DOHH2 (cell line): ENCODE measurements at regions not wholly inside any gene's neighbourhood (a gene's known extent, or its start where the extent isn't known, plus 50 kb on each side); places are given as distances from the start of the nearest gene placed in this dataset.

Source experiments
- EZH2phosphoT487 ChIP-seq: fragments of 200-600 bp; sonication (generic); IDR thresholded peaks from 2 replicates; pipeline ENCODE4 v1.6.1; 2017; ENCODE audit warnings: borderline replicate concordance, mild to moderate bottlenecking, antibody characterized with exemption, low read length, moderate library complexity, mixed read lengths
- TF ChIP-seq, protein P1 (sequence below): fragments of 200-600 bp; sonication (generic); IDR thresholded peaks from one replicate; pipeline ENCODE4 v1.5.1; 2014; ENCODE audit warnings: antibody characterized with exemption, mild to moderate bottlenecking, low read depth, low read length; ENCODE audit not compliant: poor library complexity, severe bottlenecking

DNA sequence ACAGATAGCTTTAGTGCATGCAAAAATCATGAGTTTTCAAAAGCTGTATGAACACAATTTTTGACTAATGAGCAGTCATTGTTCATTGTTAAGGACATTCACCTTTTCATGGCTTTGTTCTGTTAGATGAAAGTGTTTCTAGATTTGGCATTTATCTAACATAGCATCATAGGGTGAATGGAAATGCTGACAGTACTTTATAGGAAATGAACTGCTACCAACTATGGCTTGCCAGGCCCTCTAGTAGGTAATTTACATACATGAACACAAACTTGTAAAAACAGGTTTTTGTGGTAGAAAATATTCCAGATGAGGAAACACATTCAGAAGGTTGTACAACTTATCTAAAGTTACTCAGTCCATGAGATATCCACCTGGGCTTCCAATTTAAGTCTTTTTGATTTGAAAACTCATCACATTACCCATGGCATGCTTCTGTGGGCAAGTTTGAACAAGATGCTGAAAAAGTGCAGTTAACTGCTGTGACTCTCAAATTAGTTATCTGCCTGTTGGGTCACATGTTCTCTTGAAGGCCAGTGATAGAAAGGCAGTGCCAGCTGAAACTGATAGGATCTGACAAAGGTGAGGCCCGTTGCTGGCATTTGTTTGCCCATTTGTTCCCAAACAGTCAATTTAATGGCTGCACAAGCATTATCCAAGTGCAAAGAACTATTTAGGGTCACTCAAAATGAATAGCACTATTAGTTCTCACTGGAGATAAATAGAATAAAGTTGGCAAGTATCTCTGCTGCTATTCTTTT, 399.1 kb downstream of the MAN2A1 start:
- TF ChIP-seq, protein P1, sequence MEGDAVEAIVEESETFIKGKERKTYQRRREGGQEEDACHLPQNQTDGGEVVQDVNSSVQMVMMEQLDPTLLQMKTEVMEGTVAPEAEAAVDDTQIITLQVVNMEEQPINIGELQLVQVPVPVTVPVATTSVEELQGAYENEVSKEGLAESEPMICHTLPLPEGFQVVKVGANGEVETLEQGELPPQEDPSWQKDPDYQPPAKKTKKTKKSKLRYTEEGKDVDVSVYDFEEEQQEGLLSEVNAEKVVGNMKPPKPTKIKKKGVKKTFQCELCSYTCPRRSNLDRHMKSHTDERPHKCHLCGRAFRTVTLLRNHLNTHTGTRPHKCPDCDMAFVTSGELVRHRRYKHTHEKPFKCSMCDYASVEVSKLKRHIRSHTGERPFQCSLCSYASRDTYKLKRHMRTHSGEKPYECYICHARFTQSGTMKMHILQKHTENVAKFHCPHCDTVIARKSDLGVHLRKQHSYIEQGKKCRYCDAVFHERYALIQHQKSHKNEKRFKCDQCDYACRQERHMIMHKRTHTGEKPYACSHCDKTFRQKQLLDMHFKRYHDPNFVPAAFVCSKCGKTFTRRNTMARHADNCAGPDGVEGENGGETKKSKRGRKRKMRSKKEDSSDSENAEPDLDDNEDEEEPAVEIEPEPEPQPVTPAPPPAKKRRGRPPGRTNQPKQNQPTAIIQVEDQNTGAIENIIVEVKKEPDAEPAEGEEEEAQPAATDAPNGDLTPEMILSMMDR: no peak
- no peak for TF ChIP-seq EZH2phosphoT487
